Fibroblast of lung (primary cell): ENCODE measurements at regions not wholly inside any gene's neighbourhood (a gene's known extent, or its start where the extent isn't known, plus 50 kb on each side); places are given as distances from the start of the nearest gene placed in this dataset.
A peak's percentile ranks its signal among the peaks of the same experiment; 100 is the strongest.

Experiments
- DNase-seq, 2 donors: peaks; one replicate each; pipeline versions ENCODE4 v3.0.0 to v3.0.0-alpha.2; 2010; ENCODE audit warnings: low read depth in 2 of 2
- H2AFZ ChIP-seq: 2 replicates; pipeline ENCODE4 v1.5.1; 2012; ENCODE audit warnings: low read length, control low read depth, inconsistent platforms
- H3K27ac ChIP-seq: 2 replicates; pipeline ENCODE4 v1.5.1; 2011; ENCODE audit warnings: low read length, control low read depth; ENCODE audit not compliant: insufficient read depth
- H3K27me3 ChIP-seq: 2 replicates; pipeline ENCODE4 v1.5.1; 2011; ENCODE audit warnings: mild to moderate bottlenecking, low read length; ENCODE audit not compliant: control insufficient read depth, insufficient read depth
- H3K36me3 ChIP-seq: 2 replicates; pipeline ENCODE4 v1.5.1; 2011; ENCODE audit warnings: low read length; ENCODE audit not compliant: control insufficient read depth, insufficient read depth
- H3K4me1 ChIP-seq: 2 replicates; pipeline ENCODE4 v1.5.1; 2011; ENCODE audit warnings: low read length; ENCODE audit not compliant: control insufficient read depth, insufficient read depth; ENCODE audit errors: extremely low read depth
- H3K4me2 ChIP-seq: 2 replicates; pipeline ENCODE4 v1.5.1; 2011; ENCODE audit warnings: low read length, control low read depth; ENCODE audit not compliant: insufficient read depth; ENCODE audit errors: extremely low read depth
- H3K4me3 ChIP-seq, 4 experiments: fragments of 200-600 bp in 1 of 4; sonication (generic) in 1 of 4; replicated peaks in 1 of 4; 2 replicates each; pipeline ENCODE4 v1.5.1; 2011 to 2016; ENCODE audit warnings: low read length in 4 of 4, low read depth in 3 of 4, mild to moderate bottlenecking in 3 of 4, control low read depth in 2 of 4, inconsistent platforms in 1 of 4, mixed read lengths in 1 of 4; ENCODE audit not compliant: insufficient read depth in 1 of 4; ENCODE audit errors: control extremely low read depth in 1 of 4
- H3K79me2 ChIP-seq: 2 replicates; pipeline ENCODE4 v1.5.1; 2012; ENCODE audit warnings: mild to moderate bottlenecking, low read length, inconsistent platforms; ENCODE audit not compliant: control insufficient read depth, insufficient read depth
- H3K9ac ChIP-seq: 2 replicates; pipeline ENCODE4 v1.5.1; 2011; ENCODE audit warnings: mild to moderate bottlenecking, low read length, control low read depth; ENCODE audit not compliant: insufficient read depth
- H3K9me3 ChIP-seq: 2 replicates; pipeline ENCODE4 v1.5.1; 2012; ENCODE audit warnings: low read depth, low read length; ENCODE audit not compliant: control insufficient read depth, insufficient read depth
- H4K20me1 ChIP-seq: 2 replicates; pipeline ENCODE4 v1.5.1; 2011; ENCODE audit warnings: low read length; ENCODE audit not compliant: control insufficient read depth, insufficient read depth; ENCODE audit errors: extremely low read depth
- CTCF ChIP-seq, 2 donors: IDR thresholded peaks in 1 of 2; conservative IDR thresholded peaks in 1 of 2; 1 replicate in 1 of 2; 2 replicates in 1 of 2; pipeline ENCODE4 v1.5.1; 2011 to 2012; ENCODE audit warnings: low read length in 2 of 2, control low read depth in 1 of 2, inconsistent platforms in 1 of 2, low read depth in 1 of 2, mild to moderate bottlenecking in 1 of 2
- EZH2 ChIP-seq: IDR thresholded peaks from 2 replicates; pipeline ENCODE4 v1.5.1; 2012; ENCODE audit warnings: low read length, control low read depth, mild to moderate bottlenecking; ENCODE audit errors: missing control alignments

- DNase-seq, result no peak
- no peak overlapping the region for H3K4me2 ChIP-seq
- H3K4me1 ChIP-seq, result no peaks in the 10 kb centered on the region
- no peaks in the 10 kb centered on the region for H3K79me2 ChIP-seq
- H3K9me3 ChIP-seq, result no peaks in the 10 kb centered on the region
- no peaks in the 10 kb centered on the region for H3K27me3 ChIP-seq
- H3K9ac ChIP-seq, result no peak overlapping the region
- no peak overlapping the region for H2AFZ ChIP-seq
- no peak overlapping the region for H3K27ac ChIP-seq
- H3K4me3 ChIP-seq, result no peak overlapping the region
- no peak for TF ChIP-seq CTCF (conservative IDR thresholded peaks at IDR 0.05 in 1 of 2, IDR thresholded peaks at IDR 0.05 in 1 of 2; ENCODE audit: low read depth in 1 of 2, low read length in 2 of 2)
- TF ChIP-seq EZH2, result no peak
- no peaks in the 10 kb centered on the region for H3K36me3 ChIP-seq
- H4K20me1 ChIP-seq, result no peaks in the 10 kb centered on the region
Measured at GRCh38 chr13:34021619-34022018, 203.7 kb downstream of the RFC3 start.

GRCh38 chr13:34025746-34026145, 207.8 kb downstream of the RFC3 start:
- Histone ChIP-seq H3K27ac (no peak overlapping the region), H3K36me3 (no peaks in the 10 kb centered on the region), H3K9ac (no peak overlapping the region), H3K4me1 (no peaks in the 10 kb centered on the region), H2AFZ (no peak overlapping the region), H3K27me3 (no peaks in the 10 kb centered on the region), H3K79me2 (no peaks in the 10 kb centered on the region), H3K4me3 (no peak overlapping the region), H3K4me2 (no peak overlapping the region), H3K9me3 (no peaks in the 10 kb centered on the region), H4K20me1 (no peaks in the 10 kb centered on the region)
- peak; percentile 73 to 89 for DNase-seq
- TF ChIP-seq EZH2 (no peak), CTCF (conservative IDR thresholded peaks at IDR 0.05 in 1 of 2, IDR thresholded peaks at IDR 0.05 in 1 of 2; ENCODE audit: low read depth in 1 of 2, low read length in 2 of 2) (no peak)

GRCh38 chr13:34026308-34026707, 208.4 kb downstream of the RFC3 start:
- no peak overlapping the region for H3K27ac ChIP-seq
- no peak for DNase-seq
- H3K4me2 ChIP-seq, result no peak overlapping the region

More at GRCh38 chr13:34026308-34026707, 208.4 kb downstream of the RFC3 start:
- no peak overlapping the region for H3K9ac ChIP-seq
- H3K36me3 ChIP-seq, result no peaks in the 10 kb centered on the region
- no peaks in the 10 kb centered on the region for H3K9me3 ChIP-seq
- no peaks in the 10 kb centered on the region for H3K4me1 ChIP-seq
- no peaks in the 10 kb centered on the region for H3K27me3 ChIP-seq
- no peaks in the 10 kb centered on the region for H3K79me2 ChIP-seq
- no peak overlapping the region for H2AFZ ChIP-seq
- TF ChIP-seq CTCF (conservative IDR thresholded peaks at IDR 0.05 in 1 of 2, IDR thresholded peaks at IDR 0.05 in 1 of 2; ENCODE audit: low read depth in 1 of 2, low read length in 2 of 2) (no peak), EZH2 (no peak)
- H3K4me3 ChIP-seq, result no peak overlapping the region
- no peaks in the 10 kb centered on the region for H4K20me1 ChIP-seq
